HG03432 (cell line): ENCODE measurements at regions not wholly inside any gene's neighbourhood (a gene's known extent, or its start where the extent isn't known, plus 50 kb on each side); places are given as distances from the start of the nearest gene placed in this dataset.

Experiments
- ATAC-seq: cut with Tn5 transposase; IDR thresholded peaks from one replicate; pipeline ENCODE4 v1.9.1; 2021; ENCODE audit warnings: mild to moderate bottlenecking, moderate library complexity; ENCODE audit not compliant: unreplicated experiment

DNA sequence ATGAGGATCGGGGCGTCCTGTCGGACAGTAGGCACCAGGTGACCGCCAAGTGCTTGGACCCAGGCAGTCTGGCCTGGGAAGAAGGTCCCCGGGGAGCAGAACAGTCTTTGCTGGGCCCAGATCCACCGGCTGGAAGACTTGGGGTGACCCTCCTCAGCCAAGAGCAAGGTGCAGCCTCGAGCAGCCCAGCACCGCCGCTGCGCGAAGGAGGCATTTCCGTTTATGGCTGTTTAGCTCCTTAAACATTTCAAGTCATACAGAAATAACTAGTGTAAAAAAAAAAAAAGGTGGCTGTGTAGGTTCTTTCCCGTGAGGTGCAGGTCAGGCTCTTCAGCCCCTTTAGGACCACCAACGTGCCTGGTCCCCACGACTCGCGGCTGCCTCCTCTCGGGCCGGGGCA, 370.2 kb downstream of the CMPK2 start:
- no peak for ATAC-seq

DNA sequence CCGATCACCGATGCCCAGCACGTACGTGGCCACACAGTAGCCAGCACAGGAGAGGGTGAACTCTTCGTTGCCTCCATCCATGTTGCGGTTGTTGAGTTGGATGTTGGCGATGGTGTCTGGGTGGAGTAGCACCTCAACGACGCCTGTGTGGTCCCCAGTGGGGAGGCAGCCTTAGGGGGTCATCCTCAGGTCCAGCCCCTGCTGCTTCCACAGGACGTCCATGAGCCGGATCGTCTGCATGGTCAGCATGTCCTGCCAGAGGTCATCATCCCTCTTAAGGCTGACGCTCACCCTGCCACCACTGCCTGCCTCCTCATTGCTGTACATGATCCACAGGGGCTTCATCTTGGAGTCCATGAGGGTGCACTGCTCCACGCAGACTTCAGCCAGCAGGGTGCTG, 369.3 kb downstream of the CMPK2 start:
- ATAC-seq, result no peak

DNA sequence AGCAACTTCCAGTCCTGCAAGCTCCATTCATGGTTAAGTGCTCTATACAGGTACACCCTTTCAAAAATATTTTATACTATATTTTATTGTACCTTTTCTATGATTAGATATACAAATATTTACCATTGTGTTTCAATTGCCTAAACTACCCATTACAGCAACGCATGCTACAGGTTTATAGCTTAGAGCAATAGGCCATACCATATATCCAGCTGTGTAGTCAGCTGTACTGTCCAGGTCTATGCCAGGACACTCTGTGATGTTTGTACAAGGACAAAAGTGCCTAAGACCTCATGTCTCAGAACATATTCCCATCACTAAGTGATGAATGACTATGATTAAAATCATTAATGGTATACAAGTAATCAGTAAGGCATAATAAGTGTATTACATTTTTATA, 368.7 kb downstream of the CMPK2 start:
- no peak for ATAC-seq

DNA sequence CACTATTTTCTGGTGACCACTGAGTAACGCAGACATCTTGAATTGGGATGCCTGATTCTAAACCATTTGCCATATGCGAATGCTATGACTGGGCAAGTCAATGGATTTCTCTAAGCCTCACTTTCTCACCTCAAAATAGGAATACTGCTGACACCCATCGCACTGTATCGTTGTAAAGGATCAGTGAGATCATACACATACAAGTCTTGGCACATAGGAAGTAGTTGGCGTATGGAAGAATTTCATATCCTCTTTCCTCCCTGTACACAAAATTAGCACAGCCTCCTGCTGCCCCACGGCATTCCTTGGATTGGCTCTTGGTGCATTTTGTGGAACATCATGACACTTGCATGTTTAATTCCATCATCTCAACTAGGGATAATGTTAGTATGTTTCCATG, 366.9 kb downstream of the CMPK2 start:
- no peak for ATAC-seq

DNA sequence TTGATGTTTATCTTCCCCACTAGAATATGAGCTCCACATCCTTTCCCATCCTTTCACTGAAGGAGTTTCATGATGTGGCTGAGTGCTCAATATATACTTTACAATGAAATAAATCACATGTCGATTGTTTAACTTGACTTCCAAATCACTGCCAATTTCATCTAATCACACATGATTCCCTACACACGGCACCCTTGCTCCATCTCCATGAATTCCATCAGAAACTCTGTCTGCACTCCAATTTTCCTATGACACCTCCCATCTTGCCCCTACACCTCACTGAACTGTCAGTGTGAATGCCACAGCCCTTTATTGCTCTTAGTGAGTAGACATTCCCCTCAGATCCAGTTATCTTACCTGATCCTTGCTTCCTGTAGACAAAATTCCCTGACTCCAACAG, 366.0 kb downstream of the CMPK2 start:
- no peak for ATAC-seq

DNA sequence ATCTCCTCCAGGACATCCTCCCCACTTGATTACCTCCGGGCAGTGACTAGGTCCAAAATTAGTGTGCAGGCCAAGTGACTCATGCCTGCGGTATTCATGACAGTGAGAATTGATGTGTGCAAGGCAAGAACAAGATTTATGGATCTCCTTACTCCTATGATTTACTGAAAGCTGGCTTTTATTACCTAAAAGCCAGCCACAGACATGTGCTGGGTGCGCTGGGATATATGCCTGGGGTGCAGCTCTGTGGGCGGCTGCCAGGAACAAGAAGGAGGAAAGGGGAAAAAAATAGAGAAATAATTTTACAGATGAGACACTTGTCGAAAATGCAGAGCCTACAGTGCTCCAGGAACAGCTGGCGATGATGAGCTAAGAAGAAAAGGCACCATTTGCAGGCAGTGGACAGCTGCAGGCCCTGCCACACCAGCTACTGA, 359.3 kb downstream of the CMPK2 start:
- ATAC-seq, result no peak

DNA sequence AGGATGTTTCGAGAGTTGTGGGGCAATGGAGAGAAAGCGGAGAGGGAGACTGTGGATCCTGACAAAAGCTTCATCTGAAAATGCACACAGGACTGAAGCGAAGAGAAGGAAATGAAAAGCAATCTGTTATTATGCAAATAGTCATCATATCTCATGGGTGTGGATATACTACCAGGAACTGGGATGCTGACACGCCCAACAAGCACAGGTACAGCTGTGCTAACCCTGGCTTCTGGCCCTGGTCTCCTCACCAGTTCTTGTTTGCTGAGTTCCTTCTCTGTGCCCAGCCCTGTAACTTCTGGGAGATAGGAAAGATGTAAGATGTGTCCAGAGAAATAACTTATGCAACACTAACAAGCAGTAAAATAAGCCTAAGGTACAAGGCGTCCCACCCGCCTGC, 358.8 kb downstream of the CMPK2 start:
- no peak for ATAC-seq

DNA sequence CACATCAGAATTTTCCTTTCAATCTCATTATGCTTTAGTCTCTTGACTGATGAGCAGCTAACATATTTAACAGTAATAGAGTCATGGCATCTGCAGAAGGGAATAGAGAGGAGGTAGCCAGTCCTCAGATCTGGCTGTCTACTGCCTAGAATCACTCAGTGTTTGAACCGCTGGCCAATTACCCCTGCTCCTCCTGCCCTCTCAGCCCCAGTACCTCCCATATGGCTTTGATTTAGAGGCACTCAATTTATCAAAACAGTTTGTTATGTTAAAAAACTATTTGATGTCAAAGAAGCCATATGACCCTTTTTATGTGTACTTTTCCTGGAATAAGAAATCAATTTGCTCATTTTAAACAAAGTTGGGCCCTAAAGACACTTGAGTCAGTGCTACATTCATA, 355.2 kb downstream of the CMPK2 start:
- ATAC-seq, result no peak

DNA sequence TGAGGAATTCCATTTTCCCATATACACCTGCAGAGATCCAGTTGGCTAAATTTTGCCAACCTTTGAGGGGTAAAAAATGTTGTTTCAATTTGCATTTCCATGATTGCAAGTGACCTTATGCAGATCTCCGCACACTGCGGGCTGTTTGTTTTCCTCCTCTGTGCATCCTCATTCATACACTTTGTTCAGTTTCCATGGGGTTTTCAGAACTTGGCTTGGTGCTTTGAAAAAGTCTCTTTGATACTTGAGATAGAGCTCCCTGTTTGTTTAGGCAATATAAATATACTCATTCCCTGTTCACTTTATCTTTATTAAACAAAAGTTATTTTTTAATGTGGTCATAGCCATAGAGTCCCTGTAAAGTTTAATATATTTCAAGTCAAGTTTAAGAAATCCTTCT, 353.1 kb downstream of the CMPK2 start:
- ATAC-seq, result no peak

DNA sequence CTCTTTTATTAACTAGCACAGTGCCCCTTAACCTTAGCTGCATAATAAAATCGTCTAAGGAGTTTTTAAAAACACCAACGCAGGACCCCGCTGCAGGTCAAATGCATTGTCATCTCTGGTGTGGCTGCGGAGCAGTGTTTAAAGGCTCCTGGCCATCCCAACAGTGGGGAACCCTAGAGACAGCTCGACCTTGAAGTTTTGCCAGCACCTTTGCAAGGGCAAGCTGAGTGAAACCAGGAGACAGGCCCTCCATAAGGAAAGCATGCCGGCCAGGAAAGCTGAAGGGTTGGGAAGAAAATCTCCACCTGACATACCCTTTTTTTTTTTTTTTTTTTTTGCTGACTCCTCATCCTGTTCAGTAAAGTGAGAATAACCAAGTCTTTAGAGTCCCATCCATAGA, 349.0 kb downstream of the CMPK2 start:
- ATAC-seq, result no peak

DNA sequence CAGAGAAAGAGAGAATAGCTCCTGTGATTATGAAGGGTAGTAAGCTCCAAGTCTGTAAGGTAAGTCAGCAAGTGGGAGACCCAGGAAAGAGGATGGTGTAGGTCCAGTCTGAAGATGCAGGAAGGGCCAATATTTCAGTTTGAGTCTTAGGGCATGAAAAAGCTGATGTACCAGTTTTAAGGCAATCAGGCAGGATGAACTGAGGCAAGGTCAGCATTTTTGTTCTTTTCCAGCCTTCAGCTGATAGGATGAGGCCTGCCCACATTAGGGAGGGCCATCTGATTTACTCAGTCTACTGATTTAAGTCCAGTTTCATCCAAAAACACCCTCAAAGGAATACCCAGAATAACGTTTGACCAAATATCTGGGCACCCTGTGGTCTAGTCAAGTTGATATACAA, 347.3 kb downstream of the CMPK2 start:
- no peak for ATAC-seq

DNA sequence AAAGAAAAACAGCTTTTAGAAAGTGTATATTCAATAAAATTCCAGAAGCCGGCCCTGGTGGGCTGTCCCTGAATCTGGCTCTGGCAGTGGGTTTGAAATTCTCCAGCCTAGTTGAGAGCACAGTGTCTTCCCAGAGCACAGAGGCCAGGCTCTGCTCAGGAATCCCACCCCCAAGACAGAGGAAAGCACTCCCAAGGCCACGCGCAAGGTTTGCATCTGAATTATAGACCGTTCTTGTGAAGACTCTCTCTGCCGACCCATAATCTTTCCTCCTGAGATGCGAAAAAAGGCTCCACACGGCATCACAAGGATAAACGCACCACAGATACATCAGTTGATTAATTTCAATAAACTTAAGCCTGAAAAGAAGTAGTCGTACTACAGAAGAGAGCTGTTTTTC, 342.2 kb downstream of the CMPK2 start:
- no peak for ATAC-seq

DNA sequence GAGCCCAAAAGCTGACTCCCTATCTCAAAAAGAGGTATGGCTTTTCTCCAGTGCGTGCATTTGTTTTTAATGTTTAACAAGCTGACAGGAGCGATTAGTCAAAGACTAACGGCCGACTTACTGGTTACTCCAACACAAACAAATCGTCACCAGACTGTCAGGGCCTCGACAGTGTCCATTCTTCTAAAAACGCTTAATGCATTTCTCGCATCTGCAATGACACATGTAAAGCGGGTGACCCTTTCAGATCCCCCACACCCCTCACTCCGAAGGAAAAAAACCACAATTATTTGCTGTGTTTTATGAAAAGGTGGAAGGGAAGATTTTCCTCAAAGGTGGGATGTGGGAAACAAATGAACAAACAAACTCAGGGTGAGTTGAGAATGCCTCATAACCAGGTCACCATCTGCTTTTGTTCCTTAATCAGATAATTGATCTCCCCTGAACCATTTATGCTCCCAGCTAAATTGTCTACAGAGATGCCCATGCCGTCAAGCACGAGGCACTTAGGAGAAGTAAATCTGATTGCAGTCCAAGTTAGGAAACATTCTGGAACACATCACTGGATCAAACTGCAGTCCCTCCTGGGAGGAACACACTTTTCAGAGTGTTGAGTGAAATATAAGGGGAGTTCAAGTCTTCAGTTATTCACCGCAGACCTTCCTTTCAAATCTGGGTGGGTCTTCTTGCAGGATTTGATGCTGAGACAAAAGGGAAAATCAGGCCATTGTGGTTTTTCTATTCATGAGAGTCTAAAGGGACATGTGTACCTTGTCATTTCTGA, 340.8 kb downstream of the CMPK2 start:
- no peak for ATAC-seq

DNA sequence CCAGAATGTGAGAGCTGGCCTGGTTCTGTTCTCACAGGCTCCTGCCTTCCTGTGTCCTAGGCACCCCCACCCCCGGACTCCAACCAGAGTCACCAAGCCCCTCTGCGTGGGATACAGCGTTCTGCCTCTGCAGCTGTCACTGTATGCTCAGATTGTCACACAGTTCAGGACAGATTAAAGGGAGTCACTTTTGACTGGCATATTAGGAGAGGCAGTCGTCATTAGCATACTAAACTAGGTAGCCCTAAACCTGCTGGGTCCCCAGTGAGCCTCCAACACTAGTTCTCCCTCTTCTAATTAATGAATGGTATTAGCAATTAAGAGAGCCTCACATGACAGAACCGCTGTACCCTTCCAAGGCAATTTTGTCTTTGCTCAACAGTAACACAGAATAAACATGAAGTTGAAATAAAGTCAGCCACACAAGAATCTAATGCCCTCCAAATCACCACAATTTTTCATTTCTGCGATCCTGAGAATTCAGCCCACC, 340.2 kb downstream of the CMPK2 start:
- no peak for ATAC-seq

DNA sequence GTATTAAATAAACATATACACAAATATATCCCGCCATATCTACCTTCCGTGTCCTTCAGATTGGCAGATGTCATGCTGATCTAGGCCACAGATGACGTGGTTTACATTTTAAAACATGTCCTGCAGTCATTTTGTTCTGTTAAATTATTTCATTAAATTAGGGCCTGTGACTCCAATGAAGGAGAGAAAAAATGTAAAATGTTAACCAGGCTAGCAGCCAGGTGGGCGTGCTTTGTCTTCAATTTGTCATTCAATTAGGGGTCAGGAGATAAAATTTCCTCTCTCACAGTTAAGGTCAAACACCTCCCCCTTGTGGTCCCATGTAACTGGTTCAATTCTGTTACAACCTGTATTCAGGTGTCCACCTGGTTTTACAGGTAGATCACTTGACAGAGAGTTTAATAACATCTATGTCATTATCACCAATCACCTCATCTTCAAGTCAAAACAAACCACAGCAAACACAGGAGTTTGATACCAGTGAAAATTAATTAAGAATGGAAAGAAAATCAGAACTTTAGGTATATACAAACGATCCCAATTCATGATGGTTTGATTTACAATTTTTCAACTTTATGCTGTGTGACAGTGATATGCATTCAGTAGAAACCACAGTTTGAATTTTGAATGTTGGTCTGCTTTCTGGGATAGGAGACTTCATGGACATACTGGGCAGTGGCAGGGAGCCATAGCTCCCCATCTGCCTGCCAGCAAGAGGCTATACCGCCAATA, 339.4 kb downstream of the CMPK2 start:
- ATAC-seq, result no peak

DNA sequence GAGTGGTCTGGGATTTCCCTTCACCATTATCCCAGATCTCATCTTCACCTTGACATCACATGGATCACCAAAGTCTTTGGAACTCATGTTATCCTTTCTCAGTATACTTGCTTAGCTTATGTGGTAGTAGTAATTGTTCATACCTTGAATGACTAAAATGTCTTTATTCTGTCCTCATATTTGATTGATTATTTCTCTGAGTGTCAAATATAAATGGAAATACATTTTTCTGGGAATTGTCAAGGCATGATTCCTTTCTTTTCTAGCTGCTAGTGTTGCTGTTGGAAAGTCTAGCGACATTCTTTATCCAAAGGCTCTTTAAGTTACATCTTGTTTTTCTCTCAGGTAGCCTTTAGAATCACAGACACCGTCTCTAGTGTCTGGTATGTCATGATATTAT, 334.4 kb downstream of the CMPK2 start:
- no peak for ATAC-seq

DNA sequence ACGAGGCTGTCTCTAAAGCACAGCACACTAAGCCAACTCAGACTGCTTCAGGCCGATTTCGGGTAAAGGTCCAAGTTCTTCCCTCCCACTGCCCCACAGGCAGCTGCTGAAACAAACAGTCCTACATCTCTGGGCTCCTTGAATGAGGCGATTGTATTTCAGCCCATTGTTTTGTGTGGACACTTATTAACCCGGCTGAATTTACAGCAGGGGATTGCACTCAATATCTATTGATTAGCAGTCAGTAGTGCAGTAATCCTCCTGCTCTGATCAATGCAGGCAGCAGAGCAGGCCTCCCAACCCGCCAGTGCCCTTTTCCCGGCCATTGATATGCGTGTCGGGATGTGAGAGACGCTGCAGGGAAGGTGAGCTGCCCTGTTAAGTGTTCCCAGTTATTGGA, 330.1 kb downstream of the CMPK2 start:
- no peak for ATAC-seq

DNA sequence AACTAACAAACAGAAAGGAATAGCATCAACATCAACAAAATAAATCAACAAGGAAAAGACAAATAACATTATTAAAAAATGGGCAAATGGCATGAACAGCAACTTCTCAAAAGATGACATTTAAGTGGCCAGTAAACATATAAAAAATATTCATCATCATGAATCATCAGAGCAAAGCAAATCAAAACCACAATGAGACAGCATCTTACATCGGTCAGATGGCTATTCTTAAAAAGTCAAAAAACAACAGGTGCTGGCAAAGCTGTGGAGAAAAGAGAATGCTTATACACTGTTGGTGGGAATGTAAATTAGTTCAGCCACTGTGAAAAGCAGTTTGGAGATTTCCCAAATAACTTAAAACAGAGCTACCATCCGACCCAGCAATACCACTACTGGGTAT, 327.1 kb downstream of the CMPK2 start:
- ATAC-seq, result no peak

DNA sequence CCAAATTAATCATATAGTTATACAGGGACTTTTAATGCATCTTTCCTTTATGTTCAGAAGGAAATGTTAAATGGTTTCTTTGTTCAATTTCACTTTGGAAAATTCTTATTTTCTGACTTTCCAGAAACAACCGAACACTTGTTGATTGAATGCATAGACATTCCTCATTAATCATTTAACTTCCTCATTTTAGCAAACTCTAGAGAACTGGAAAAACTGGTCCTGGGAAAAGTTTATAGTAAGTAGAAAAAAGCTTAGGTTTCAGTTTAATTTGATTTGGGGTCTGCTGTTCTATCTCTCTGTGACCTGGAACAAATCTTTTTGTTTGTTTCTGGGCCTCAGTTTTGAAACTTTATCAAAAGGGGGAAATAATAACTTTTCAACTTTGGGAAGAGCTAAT, 320.4 kb downstream of the CMPK2 start:
- ATAC-seq, result no peak

DNA sequence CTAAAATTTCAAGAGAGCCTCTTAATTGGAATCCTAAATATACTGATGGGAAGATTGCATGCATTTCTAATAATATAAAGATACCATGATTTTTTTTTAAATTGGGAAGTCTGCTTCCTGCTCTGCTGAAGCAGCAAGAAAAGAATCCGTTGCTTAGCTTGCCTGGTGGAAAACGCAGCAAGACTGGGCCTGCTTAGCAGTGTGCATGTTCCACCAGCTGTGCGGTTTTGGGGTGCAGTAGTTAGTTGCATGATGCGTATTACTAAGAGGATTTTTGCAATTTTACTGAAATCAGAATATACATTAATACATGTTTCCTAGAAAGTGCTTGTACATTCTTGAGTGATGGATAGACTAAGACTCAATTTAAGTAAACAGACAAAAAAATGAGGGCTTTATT, 319.9 kb downstream of the CMPK2 start:
- no peak for ATAC-seq

DNA sequence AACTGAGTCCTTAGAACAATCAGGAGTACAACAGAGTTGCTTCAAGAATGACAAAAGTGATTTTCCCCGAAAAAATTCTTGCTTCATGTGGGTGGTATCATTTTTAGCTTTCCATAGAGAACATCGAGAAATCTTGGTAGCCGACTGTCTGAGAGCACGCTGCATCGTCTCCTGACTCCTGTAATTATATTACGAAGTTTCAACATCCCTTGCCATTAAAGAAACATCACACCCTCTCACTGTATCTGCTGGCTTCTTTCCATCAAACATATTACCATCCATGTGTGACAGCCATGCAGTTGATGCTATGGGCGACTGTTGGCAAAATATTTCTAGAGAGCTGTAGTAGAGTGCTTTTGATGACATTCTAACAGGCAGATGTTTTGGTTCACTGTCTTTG, 311.2 kb downstream of the CMPK2 start:
- ATAC-seq, result no peak

DNA sequence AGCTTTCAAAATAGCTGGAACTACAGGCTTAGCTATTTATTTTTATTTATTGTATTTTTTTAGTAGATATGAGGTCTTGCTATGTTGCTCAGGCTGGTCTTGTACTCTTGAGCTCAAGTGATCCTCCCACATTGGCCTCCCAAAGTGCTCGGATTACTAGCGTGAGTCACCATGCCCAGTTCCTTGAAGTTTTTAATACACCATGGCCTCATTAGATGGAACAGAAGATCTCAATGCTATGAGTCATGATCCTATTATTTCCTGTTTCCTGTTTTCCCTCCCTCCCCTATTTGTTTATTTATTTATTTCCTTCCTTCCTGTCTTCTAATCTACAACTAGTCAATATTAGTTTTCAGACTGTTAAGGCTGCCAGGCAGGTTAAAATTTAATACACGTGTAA, 309.0 kb downstream of the CMPK2 start:
- ATAC-seq, result no peak
